ENCODE measurements at regions not wholly inside any gene's neighbourhood (a gene's known extent, or its start where the extent isn't known, plus 50 kb on each side); places are given as distances from the start of the nearest gene placed in this dataset.

- TF ChIP-seq POLR2AphosphoS5 (IDR thresholded peaks at IDR 0.05; ENCODE audit: low read depth) (no peak), REST (IDR thresholded peaks at IDR 0.05; ENCODE audit: insufficient replicate concordance, low read depth) (no peak), CTCF (IDR thresholded peaks at IDR 0.05; ENCODE audit: insufficient read depth, low read length) (no peak), SPI1 (IDR thresholded peaks at IDR 0.05; ENCODE audit: borderline replicate concordance, low read depth) (no peak), GABPA (IDR thresholded peaks at IDR 0.05; ENCODE audit: low read depth) (no peak)
These were observed 255.2 kb upstream of the FAR2 start for GRCh38 chr12:28893856-28894255.

Data from HL-60 (cell line).